ENCODE measurements at regions not wholly inside any gene's neighbourhood (a gene's known extent, or its start where the extent isn't known, plus 50 kb on each side); places are given as distances from the start of the nearest gene placed in this dataset.

DNA sequence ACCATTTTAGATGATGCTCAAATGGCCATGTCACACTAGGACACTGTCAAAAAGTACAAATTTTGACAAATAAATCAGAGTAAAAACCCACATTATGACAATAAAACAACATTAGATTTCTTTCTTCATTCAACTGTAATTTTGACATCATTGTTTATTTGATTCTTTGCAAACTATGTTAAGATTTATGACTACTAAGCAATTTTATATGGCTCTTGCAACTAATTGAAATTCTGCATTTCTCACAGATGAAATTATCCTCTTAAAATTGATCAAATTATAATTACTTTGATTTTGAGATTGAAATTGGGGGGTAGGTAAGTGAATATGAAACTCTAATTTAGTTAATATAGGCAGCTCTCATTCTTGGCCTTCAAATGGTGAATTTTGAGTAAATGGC lies 59.8 kb downstream of the ATOH1 start:
- Histone ChIP-seq H3K9me3 (ENCODE audit: control insufficient read depth in 1 of 2, insufficient read depth in 1 of 2, low read depth in 1 of 2, low read length in 2 of 2) (no peaks in the 10 kb centered on the region), H3K9ac (ENCODE audit: low read length) (no peak overlapping the region), H2AFZ (ENCODE audit: low read depth, low read length, poor library complexity, severe bottlenecking) (no peak overlapping the region), H3K27ac (ENCODE audit: low read depth, low read length) (no peak overlapping the region), H3K9me2 (ENCODE audit: insufficient read depth) (no peaks in the 10 kb centered on the region), H3K27me3 (ENCODE audit: insufficient read depth, low read length) (no peaks in the 10 kb centered on the region), H4K20me1 (ENCODE audit: insufficient read depth) (no peaks in the 10 kb centered on the region), H3K4me1 (ENCODE audit: control insufficient read depth in 1 of 2, insufficient read depth in 2 of 2, low read length in 2 of 2) (no peaks in the 10 kb centered on the region), H3K79me2 (ENCODE audit: insufficient read depth, low read length) (no peaks in the 10 kb centered on the region), H3K4me2 (ENCODE audit: low read length) (no peak overlapping the region), H3K4me3 (replicated peaks in 1 of 2; ENCODE audit: low read depth in 1 of 2, low read length in 2 of 2) (no peak overlapping the region), H3K36me3 (ENCODE audit: control insufficient read depth in 1 of 2, insufficient read depth in 2 of 2, low read length in 2 of 2) (no peaks in the 10 kb centered on the region)
- no peak for TF ChIP-seq YY1 (IDR thresholded peaks at IDR 0.05; ENCODE audit: extremely low read depth, insufficient replicate concordance, low read depth, low read length)
- no peak for TF ChIP-seq ZFX (IDR thresholded peaks at IDR 0.05)
- no peak for TF ChIP-seq SP1 (IDR thresholded peaks at IDR 0.05; ENCODE audit: low read depth)
- TF ChIP-seq EZH2 (IDR thresholded peaks at IDR 0.05), result no peak
- no peak for TF ChIP-seq SRF (IDR thresholded peaks at IDR 0.05; ENCODE audit: low read depth)
- no peak for TF ChIP-seq SIN3A (IDR thresholded peaks at IDR 0.05; ENCODE audit: low read depth)
- TF ChIP-seq, protein P1, sequence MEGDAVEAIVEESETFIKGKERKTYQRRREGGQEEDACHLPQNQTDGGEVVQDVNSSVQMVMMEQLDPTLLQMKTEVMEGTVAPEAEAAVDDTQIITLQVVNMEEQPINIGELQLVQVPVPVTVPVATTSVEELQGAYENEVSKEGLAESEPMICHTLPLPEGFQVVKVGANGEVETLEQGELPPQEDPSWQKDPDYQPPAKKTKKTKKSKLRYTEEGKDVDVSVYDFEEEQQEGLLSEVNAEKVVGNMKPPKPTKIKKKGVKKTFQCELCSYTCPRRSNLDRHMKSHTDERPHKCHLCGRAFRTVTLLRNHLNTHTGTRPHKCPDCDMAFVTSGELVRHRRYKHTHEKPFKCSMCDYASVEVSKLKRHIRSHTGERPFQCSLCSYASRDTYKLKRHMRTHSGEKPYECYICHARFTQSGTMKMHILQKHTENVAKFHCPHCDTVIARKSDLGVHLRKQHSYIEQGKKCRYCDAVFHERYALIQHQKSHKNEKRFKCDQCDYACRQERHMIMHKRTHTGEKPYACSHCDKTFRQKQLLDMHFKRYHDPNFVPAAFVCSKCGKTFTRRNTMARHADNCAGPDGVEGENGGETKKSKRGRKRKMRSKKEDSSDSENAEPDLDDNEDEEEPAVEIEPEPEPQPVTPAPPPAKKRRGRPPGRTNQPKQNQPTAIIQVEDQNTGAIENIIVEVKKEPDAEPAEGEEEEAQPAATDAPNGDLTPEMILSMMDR (IDR thresholded peaks at IDR 0.05 in 2 of 3, conservative IDR thresholded peaks at IDR 0.05 in 1 of 3; ENCODE audit: borderline replicate concordance in 1 of 3, insufficient read depth in 1 of 3, low read depth in 2 of 3, low read length in 2 of 3), result no peak
- TF ChIP-seq, protein P2, sequence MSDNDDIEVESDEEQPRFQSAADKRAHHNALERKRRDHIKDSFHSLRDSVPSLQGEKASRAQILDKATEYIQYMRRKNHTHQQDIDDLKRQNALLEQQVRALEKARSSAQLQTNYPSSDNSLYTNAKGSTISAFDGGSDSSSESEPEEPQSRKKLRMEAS (IDR thresholded peaks at IDR 0.05), result no peak
- no peak for TF ChIP-seq POLR2AphosphoS5 (IDR thresholded peaks at IDR 0.05; ENCODE audit: low read depth, low read length)
- no peak for TF ChIP-seq ZNF274 (IDR thresholded peaks at IDR 0.05; ENCODE audit: low read depth, low read length)
- no peak for TF ChIP-seq CBX3 (IDR thresholded peaks at IDR 0.05; ENCODE audit: low read depth)
- no peak for TF ChIP-seq EGR1 (IDR thresholded peaks at IDR 0.05; ENCODE audit: low read depth)
- TF ChIP-seq, protein P3, sequence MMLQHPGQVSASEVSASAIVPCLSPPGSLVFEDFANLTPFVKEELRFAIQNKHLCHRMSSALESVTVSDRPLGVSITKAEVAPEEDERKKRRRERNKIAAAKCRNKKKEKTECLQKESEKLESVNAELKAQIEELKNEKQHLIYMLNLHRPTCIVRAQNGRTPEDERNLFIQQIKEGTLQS (IDR thresholded peaks at IDR 0.05), result no peak
- no peak for TF ChIP-seq JUND (IDR thresholded peaks at IDR 0.05)
- TF ChIP-seq TCF7L2 (IDR thresholded peaks at IDR 0.05; ENCODE audit: borderline replicate concordance, extremely low read depth, insufficient read depth, insufficient read length), result no peak
- TF ChIP-seq FOSL1 (IDR thresholded peaks at IDR 0.05; ENCODE audit: low read depth), result no peak
- TF ChIP-seq, protein P4, sequence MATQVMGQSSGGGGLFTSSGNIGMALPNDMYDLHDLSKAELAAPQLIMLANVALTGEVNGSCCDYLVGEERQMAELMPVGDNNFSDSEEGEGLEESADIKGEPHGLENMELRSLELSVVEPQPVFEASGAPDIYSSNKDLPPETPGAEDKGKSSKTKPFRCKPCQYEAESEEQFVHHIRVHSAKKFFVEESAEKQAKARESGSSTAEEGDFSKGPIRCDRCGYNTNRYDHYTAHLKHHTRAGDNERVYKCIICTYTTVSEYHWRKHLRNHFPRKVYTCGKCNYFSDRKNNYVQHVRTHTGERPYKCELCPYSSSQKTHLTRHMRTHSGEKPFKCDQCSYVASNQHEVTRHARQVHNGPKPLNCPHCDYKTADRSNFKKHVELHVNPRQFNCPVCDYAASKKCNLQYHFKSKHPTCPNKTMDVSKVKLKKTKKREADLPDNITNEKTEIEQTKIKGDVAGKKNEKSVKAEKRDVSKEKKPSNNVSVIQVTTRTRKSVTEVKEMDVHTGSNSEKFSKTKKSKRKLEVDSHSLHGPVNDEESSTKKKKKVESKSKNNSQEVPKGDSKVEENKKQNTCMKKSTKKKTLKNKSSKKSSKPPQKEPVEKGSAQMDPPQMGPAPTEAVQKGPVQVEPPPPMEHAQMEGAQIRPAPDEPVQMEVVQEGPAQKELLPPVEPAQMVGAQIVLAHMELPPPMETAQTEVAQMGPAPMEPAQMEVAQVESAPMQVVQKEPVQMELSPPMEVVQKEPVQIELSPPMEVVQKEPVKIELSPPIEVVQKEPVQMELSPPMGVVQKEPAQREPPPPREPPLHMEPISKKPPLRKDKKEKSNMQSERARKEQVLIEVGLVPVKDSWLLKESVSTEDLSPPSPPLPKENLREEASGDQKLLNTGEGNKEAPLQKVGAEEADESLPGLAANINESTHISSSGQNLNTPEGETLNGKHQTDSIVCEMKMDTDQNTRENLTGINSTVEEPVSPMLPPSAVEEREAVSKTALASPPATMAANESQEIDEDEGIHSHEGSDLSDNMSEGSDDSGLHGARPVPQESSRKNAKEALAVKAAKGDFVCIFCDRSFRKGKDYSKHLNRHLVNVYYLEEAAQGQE (IDR thresholded peaks at IDR 0.05; ENCODE audit: low read depth), result no peak
- TF ChIP-seq POLR2A (IDR thresholded peaks at IDR 0.05; ENCODE audit: borderline replicate concordance, extremely low read depth, insufficient read depth, insufficient read length), result no peak
- TF ChIP-seq, protein P5, sequence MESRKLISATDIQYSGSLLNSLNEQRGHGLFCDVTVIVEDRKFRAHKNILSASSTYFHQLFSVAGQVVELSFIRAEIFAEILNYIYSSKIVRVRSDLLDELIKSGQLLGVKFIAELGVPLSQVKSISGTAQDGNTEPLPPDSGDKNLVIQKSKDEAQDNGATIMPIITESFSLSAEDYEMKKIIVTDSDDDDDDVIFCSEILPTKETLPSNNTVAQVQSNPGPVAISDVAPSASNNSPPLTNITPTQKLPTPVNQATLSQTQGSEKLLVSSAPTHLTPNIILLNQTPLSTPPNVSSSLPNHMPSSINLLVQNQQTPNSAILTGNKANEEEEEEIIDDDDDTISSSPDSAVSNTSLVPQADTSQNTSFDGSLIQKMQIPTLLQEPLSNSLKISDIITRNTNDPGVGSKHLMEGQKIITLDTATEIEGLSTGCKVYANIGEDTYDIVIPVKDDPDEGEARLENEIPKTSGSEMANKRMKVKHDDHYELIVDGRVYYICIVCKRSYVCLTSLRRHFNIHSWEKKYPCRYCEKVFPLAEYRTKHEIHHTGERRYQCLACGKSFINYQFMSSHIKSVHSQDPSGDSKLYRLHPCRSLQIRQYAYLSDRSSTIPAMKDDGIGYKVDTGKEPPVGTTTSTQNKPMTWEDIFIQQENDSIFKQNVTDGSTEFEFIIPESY (IDR thresholded peaks at IDR 0.05; ENCODE audit: extremely low read depth, insufficient replicate concordance, low read length), result no peak
- TF ChIP-seq CEBPB (IDR thresholded peaks at IDR 0.05; ENCODE audit: low read depth), result no peak
- BruUV-seq (replicated peaks), result no TSS peak
- intact Hi-C loops (cut with micrococcal nuclease), result no loop called here
- CTCF ChIA-PET, result interaction anchor here (1.5 kb wide), 1 partner anchor 9 kb away, joined by 6 read pairs; no protein-coding TSS in a partner anchor
- no peak for DNase-seq (ENCODE audit: low read depth, low spot score)
- ATAC-seq, result no peak
- POLR2A ChIA-PET, result no interaction called here
- RAD21 ChIA-PET (ENCODE audit: low non-redundant PET in 1 of 2, low total read pairs in 2 of 2, uncharacterized antibody in 2 of 2, unreplicated experiment in 2 of 2), result no interaction called here

Data from HCT116 (cell line).